ENCODE measurements at regions not wholly inside any gene's neighbourhood (a gene's known extent, or its start where the extent isn't known, plus 50 kb on each side); places are given as distances from the start of the nearest gene placed in this dataset.

DNA sequence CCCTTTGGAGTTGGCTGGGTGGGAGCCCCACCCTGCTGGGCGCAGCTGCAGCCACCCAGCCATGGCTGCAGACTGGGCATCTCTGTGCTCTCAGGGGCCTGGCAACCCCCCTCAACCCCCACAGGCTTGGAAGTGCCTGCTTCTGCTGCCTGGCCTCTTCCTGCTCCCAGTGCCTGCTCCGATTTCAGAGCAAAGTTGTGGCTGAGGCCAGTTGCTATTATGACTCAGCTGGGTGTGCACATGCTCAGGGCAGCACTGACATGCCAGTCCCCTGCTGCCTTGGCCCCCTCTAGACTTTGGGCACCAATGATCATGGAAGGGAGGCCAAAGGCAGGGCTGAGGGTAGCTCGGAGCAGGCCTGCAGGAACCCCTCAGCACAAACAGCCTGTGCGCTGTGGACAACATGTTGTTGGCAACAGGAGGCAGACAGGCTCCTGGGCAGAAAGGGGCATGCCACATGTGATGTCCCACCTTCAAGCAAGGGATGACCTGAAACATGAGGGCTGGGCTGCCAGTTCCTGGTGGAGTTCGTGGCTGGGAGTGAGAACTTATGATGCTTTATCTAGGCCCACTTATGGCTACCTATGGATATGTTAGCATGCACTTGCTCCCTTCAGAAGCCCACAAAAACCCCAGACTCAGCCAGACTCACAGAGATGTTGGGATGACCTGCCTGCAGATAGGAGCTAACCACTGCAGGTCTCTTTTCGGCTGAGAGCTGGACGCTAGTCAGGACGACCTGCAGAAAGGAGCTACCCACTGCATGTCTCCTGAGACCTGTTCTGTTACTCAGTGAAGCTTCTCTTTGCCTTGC lies 96.4 kb upstream of the AMOTL1 start:
- ATAC-seq (no peak), DNase-seq (no peak)
- intact Hi-C loops (cut with DNase I, micrococcal nuclease) = no loop called here
- Mint-ChIP-seq H3K27me3 (no peaks in the 10 kb centered on the region), H3K9me3 (ENCODE audit: low read depth) (no peaks in the 10 kb centered on the region), H3K36me3 (ENCODE audit: low read depth) (no peaks in the 10 kb centered on the region), H3K4me3 (no peak overlapping the region), H3K27ac (no peak overlapping the region), H3K4me1 (no peaks in the 10 kb centered on the region)
- CTCF ChIA-PET = interaction anchor here (0.7 to 1.0 kb wide), 2 partner anchors 24 to 51 kb away, joined by 3 read pairs; no protein-coding TSS in a partner anchor
- POLR2A ChIA-PET = no interaction called here

DNA sequence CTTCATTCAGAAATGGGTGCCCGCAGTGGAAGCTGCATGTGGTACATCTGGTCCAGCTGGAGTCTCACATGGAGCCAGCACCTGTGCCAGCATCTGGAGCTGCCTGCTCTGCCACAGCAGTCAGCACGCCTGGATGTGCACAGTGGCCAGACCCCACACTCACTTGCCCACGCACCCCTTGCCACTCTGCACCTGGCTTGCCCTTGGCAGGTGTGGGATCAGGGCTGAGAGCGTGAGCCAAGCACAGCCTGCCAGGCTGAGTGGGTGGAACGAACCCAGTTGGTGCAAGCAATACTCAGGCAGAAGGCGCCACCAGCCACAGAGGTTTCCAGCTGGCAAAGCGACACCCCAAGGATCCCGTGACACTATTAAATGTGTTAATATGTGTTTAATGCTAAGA lies 95.5 kb upstream of the AMOTL1 start:
- CTCF ChIA-PET = no interaction called here
- intact Hi-C loops (cut with DNase I, micrococcal nuclease) = no loop called here
- ATAC-seq = no peak
- H3K9me3 Mint-ChIP-seq (ENCODE audit: low read depth) = no peaks in the 10 kb centered on the region
- POLR2A ChIA-PET = no interaction called here
- no peak overlapping the region for H3K4me3 Mint-ChIP-seq
- H3K4me1 Mint-ChIP-seq = no peaks in the 10 kb centered on the region
- no peak for DNase-seq
- H3K36me3 Mint-ChIP-seq (ENCODE audit: low read depth) = no peaks in the 10 kb centered on the region
- H3K27me3 Mint-ChIP-seq = no peaks in the 10 kb centered on the region
- H3K27ac Mint-ChIP-seq = no peak overlapping the region

DNA sequence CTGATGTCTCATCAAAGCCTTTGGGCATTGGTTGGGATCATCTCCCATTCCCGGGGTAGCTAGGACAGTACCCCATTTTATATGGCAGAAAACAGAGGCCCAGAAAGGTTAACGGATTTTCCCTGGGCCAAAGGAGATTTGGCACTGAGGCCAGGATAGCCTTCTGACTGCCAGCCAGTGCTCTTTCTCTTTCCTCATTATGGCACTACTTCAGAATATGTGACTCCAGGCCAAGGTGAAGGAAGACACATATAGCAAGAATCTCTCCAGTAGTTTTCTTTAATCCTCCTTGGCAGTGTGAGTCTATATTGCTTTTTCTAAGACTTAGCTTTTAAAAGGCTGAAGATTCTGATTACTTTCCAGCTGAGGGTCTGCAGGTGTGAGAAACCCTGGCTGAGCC lies 94.8 kb upstream of the AMOTL1 start:
- no peak overlapping the region for H3K27ac Mint-ChIP-seq
- ChIA-PET CTCF (interaction anchor here (0.7 kb wide), 1 partner anchor 399 kb away, joined by 4 read pairs; no protein-coding TSS in a partner anchor), POLR2A (no interaction called here)
- intact Hi-C loops (cut with DNase I, micrococcal nuclease) = no loop called here
- DNase-seq = no peak
- ATAC-seq = no peak
- no peaks in the 10 kb centered on the region for H3K36me3 Mint-ChIP-seq (ENCODE audit: low read depth)
- no peaks in the 10 kb centered on the region for H3K27me3 Mint-ChIP-seq
- no peaks in the 10 kb centered on the region for H3K4me1 Mint-ChIP-seq
- no peaks in the 10 kb centered on the region for H3K9me3 Mint-ChIP-seq (ENCODE audit: low read depth)
- H3K4me3 Mint-ChIP-seq = no peak overlapping the region

DNA sequence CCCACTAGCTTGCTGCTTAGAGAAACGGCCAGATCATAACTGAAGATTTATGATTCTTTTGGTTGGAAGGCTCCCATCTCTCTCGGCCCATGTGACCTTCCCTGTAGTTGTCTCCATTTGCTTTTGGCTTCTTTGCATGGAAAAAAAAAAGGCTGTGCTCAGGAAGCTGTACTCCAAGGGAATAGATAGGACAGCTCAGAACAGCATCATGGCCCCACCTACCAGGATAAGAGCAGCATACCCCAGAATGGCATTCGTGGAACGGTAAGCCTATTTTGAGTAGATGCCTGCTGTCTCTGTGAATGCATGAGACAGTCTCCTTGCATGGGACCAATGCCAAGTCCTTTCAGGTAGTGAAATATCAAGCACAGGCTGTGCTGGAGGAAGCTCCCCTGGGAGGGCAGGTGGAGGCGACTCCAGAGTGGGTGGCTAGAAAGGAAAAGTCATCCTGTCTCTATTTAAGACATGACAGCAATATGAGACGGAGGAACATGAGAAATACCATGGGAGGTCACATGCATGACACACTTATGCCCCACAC lies 94.1 kb upstream of the AMOTL1 start:
- Mint-ChIP-seq H3K9me3 (ENCODE audit: low read depth) (no peaks in the 10 kb centered on the region), H3K27me3 (no peaks in the 10 kb centered on the region), H3K36me3 (ENCODE audit: low read depth) (no peaks in the 10 kb centered on the region), H3K4me1 (no peaks in the 10 kb centered on the region), H3K27ac (no peak overlapping the region), H3K4me3 (no peak overlapping the region)
- ChIA-PET CTCF (interaction anchor here (0.7 kb wide), 1 partner anchor 398 kb away, joined by 4 read pairs; no protein-coding TSS in a partner anchor), POLR2A (no interaction called here)
- intact Hi-C loops (cut with DNase I, micrococcal nuclease) = no loop called here
- DNase-seq = no peak
- ATAC-seq = no peak

DNA sequence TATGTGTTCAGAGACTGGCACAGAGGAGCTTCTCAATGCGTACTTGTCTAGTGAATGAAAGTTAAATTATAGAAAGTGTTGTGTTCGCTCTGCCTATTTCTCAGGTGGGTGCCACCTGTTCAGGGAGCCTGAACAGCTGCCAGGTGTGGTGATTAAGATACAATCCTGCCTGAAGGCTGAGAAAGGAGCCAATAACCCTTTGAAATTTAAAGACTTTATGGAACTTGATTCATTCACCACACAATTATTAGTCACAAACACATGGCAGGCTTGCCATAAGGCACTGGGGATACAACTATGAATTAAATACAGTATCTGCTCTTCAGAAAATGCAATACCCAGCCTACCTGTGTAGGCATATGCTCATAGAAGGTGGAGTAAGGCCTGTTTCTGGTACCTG lies 92.9 kb upstream of the AMOTL1 start:
- POLR2A ChIA-PET = no interaction called here
- DNase-seq = no peak

DNA sequence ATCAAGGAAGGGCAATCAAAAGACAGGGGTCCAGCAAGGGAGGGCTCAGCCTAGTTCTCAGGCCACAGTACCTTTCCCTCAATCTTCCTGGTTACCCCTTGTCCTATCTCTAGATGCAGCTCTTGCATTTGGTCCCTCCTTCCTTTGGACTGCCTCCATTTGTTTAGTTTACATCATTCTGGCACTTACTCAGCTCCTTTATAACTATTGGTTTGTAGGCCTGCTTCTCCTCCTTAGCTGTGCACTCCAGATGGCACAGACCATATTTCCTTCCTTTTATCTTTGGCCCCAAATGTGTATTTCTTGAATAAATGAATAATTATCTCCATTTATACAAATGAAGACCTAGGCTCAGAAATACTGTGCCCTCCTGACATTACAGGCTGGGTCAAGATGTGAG lies 92.3 kb upstream of the AMOTL1 start:
- CTCF ChIA-PET = no interaction called here
- peaks cover 2% of the 10 kb centered on the region for H3K27me3 Mint-ChIP-seq
- H3K36me3 Mint-ChIP-seq (ENCODE audit: low read depth) = no peaks in the 10 kb centered on the region
- DNase-seq = no peak
- H3K4me1 Mint-ChIP-seq = no peaks in the 10 kb centered on the region
- no peaks in the 10 kb centered on the region for H3K9me3 Mint-ChIP-seq (ENCODE audit: low read depth)
- POLR2A ChIA-PET = no interaction called here
- intact Hi-C loops (cut with DNase I, micrococcal nuclease) = no loop called here
- H3K4me3 Mint-ChIP-seq = no peak overlapping the region
- no peak for ATAC-seq
- no peak overlapping the region for H3K27ac Mint-ChIP-seq

More for the DNA sequence above, 92.9 kb upstream of the AMOTL1 start:
- Mint-ChIP-seq H3K4me1 (no peaks in the 10 kb centered on the region), H3K4me3 (no peak overlapping the region), H3K36me3 (ENCODE audit: low read depth) (no peaks in the 10 kb centered on the region), H3K27me3 (no peaks in the 10 kb centered on the region), H3K27ac (no peak overlapping the region), H3K9me3 (ENCODE audit: low read depth) (no peaks in the 10 kb centered on the region)
- CTCF ChIA-PET = no interaction called here
- ATAC-seq = no peak
- intact Hi-C loops (cut with DNase I, micrococcal nuclease) = no loop called here

DNA sequence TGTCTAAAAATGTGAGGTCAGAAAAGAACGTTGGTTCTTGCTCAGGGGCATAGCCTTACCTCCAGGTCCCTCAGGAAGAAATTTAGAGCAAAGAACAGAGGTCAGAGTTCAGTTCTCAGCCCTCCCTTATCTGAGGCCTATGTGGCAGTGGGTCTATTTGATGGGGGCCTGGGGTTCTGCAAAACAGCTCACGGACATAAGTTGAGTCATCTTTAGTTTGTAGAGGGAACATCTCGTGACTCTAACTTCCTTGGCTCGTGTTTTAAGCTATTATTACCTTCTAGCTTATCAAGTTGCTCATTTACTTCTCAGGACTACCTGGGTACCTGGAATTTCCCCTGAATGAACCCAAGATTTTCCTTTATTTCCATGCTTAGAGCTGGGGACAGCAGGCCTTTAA lies 91.3 kb upstream of the AMOTL1 start:
- intact Hi-C loops (cut with DNase I, micrococcal nuclease) = no loop called here
- POLR2A ChIA-PET = no interaction called here
- Mint-ChIP-seq H3K4me3 (no peak overlapping the region), H3K27me3 (peaks cover 3% of the 10 kb centered on the region), H3K27ac (no peak overlapping the region), H3K9me3 (ENCODE audit: low read depth) (no peaks in the 10 kb centered on the region), H3K36me3 (ENCODE audit: low read depth) (no peaks in the 10 kb centered on the region), H3K4me1 (no peaks in the 10 kb centered on the region)
- DNase-seq = no peak
- CTCF ChIA-PET = no interaction called here
- ATAC-seq = no peak

DNA sequence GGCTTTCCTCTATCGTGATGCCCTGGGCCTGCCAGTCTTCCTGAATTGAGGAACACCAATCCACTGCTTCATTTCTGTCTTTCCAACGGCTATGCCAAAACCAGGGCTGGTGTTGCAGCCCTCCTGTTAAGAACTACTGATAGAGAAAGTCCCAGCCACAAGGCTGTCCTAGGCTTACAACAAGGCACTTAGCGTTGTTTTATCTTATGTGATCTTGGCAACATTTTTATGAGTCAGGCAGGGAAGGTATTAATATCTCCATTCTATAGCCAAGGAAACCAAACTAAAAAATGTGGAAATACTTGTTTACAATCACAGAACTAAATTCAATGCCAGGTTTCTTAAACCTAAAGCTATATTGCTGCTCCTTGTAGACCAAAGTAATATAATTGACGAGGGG lies 89.9 kb upstream of the AMOTL1 start:
- ChIA-PET CTCF (no interaction called here), POLR2A (no interaction called here)
- peaks cover 7% of the 10 kb centered on the region for H3K27me3 Mint-ChIP-seq
- DNase-seq (no peak), ATAC-seq (no peak)
- H3K4me3 Mint-ChIP-seq = no peak overlapping the region
- H3K36me3 Mint-ChIP-seq (ENCODE audit: low read depth) = no peaks in the 10 kb centered on the region
- intact Hi-C loops (cut with DNase I, micrococcal nuclease) = no loop called here
- H3K4me1 Mint-ChIP-seq = no peaks in the 10 kb centered on the region
- no peaks in the 10 kb centered on the region for H3K9me3 Mint-ChIP-seq (ENCODE audit: low read depth)
- H3K27ac Mint-ChIP-seq = no peak overlapping the region

DNA sequence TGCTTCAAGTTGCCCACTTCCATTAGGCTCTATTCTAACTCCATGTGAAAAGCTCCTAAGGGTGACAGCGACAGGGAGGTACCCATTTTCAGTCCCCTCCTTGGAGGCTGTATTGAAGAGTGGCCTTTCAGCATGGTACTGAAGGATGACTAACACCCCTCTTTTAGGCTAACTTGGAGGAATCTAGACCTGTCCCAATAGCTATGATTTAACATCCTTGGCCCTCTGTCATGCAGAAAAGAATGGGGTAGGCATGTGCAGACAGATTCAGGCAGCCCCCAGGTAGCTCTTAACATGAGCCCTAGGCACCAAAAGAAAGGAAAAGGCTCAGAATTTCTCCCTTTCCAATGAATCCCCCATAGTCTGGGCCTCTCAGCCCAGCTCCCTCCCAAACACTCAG lies 89.3 kb upstream of the AMOTL1 start:
- Mint-ChIP-seq H3K4me1 (no peaks in the 10 kb centered on the region), H3K9me3 (ENCODE audit: low read depth) (no peaks in the 10 kb centered on the region), H3K27ac (no peak overlapping the region), H3K27me3 (peaks cover 8% of the 10 kb centered on the region), H3K36me3 (ENCODE audit: low read depth) (no peaks in the 10 kb centered on the region), H3K4me3 (no peak overlapping the region)
- ATAC-seq (no peak), DNase-seq (no peak)
- ChIA-PET POLR2A (interaction anchor here (0.6 kb wide), 1 partner anchor 266 kb away, joined by 10 read pairs; no protein-coding TSS in a partner anchor), CTCF (interaction anchor here (0.6 kb wide), 1 partner anchor 8 kb away, joined by 3 read pairs; no protein-coding TSS in a partner anchor)
- intact Hi-C loops (cut with DNase I, micrococcal nuclease) = no loop called here

DNA sequence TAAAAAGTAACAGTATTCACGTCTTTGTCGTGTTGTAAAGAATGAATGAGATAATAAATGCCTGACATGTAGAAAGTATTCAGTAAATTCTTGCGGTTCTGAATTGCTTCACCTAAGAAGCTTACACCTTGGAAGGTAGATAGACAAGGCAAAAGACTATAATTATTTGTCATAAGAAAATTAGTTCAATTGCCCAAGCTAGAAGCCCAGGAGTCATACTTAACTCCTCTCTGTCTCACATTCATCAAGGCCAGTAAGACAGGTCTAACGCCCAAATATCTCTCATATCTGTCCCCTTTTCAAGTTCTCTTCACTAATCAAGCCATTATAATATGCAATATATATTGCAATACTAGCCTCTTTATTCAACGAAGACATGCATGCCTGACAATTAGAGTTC lies 87.7 kb upstream of the AMOTL1 start:
- Mint-ChIP-seq H3K36me3 (ENCODE audit: low read depth) (no peaks in the 10 kb centered on the region), H3K27me3 (peaks cover 11% of the 10 kb centered on the region), H3K9me3 (ENCODE audit: low read depth) (peaks cover 3% of the 10 kb centered on the region), H3K4me1 (no peaks in the 10 kb centered on the region), H3K4me3 (no peak overlapping the region), H3K27ac (no peak overlapping the region)
- ChIA-PET POLR2A (no interaction called here), CTCF (no interaction called here)
- intact Hi-C loops (cut with DNase I, micrococcal nuclease) = no loop called here
- no peak for ATAC-seq
- DNase-seq = no peak

DNA sequence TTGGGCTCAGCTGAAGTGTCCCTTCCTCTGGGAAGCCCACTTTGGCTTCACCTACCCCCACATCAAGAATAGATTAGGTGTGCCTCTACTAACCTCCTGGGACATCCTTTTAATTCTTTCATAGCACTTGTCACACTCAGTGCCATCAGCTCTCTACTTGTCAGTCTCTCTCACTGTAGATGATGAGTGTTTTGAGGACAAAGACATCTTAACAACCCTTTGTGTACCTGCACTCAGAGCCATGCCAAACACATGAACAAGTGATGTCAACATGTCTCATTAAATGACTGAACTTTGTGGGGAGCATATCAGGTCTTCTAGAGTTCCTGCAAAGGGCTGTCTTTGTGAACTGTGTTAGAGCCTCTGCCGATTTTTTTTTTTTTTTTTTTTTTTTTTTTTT lies 87.0 kb upstream of the AMOTL1 start:
- ChIA-PET CTCF (no interaction called here), POLR2A (no interaction called here)
- intact Hi-C loops (cut with DNase I, micrococcal nuclease) = no loop called here

DNA sequence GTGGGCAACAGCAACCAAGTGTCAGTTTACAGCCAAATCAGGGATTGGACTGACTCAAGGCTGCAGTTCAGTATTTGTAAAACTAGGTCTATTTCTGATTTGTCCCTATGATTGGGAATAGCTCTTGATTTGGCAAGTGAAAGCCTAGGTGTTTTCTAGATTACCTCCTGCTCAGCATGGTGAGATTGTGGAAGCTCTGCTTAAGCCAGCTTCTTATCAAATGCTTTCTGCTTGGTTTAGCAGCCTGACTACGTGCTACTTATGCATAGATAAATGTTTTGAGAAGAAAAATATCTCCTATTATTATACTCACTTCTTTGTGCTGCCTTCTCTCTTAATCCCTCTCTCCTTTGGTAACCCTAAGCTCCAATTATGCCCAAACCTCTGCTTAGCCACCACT lies 86.3 kb upstream of the AMOTL1 start:
- Mint-ChIP-seq H3K4me1 (no peaks in the 10 kb centered on the region), H3K27me3 (peaks cover 14% of the 10 kb centered on the region), H3K4me3 (no peak overlapping the region), H3K36me3 (ENCODE audit: low read depth) (no peaks in the 10 kb centered on the region), H3K27ac (no peak overlapping the region), H3K9me3 (ENCODE audit: low read depth) (peaks cover 4% of the 10 kb centered on the region)
- DNase-seq = no peak
- ATAC-seq = no peak
- POLR2A ChIA-PET = no interaction called here
- CTCF ChIA-PET = no interaction called here
- intact Hi-C loops (cut with DNase I, micrococcal nuclease) = no loop called here

More for the DNA sequence above, 87.0 kb upstream of the AMOTL1 start:
- no peak for ATAC-seq
- Mint-ChIP-seq H3K27ac (no peak overlapping the region), H3K4me3 (no peak overlapping the region), H3K4me1 (no peaks in the 10 kb centered on the region), H3K9me3 (ENCODE audit: low read depth) (peaks cover 4% of the 10 kb centered on the region), H3K27me3 (peaks cover 14% of the 10 kb centered on the region), H3K36me3 (ENCODE audit: low read depth) (no peaks in the 10 kb centered on the region)
- no peak for DNase-seq
